Tongue (tissue), 1 donor: ENCODE measurements at regions not wholly inside any gene's neighbourhood (a gene's known extent, or its start where the extent isn't known, plus 50 kb on each side); places are given as distances from the start of the nearest gene placed in this dataset.
"Not testable (repeated sequence)": the region's sequence is repeated elsewhere in the genome, so short reads cannot be mapped to it uniquely, and the experiment has no call there.

Experiments used
- DNase-seq: peaks from one replicate; pipeline ENCODE4 v3.0.0-alpha.2; 2015

GRCh38 chr20:23150304-23151007, 64.3 kb upstream of the CD93 start:
- no peak for DNase-seq

- DNase-seq, result no peak
Observed at GRCh38 chr20:23149623-23150279, 63.6 kb upstream of the CD93 start.

- DNase-seq, result no peak
Observed at GRCh38 chr20:23148731-23149570, 62.8 kb upstream of the CD93 start.

- no peak for DNase-seq
Observed at GRCh38 chr20:23147964-23148730, 62.0 kb upstream of the CD93 start.

- DNase-seq, result no peak
Observed at GRCh38 chr20:23147647-23147963, 61.5 kb upstream of the CD93 start.

GRCh38 chr20:23146857-23147637, 60.9 kb upstream of the CD93 start:
- no peak for DNase-seq

- no peak for DNase-seq
Observed at GRCh38 chr20:23146181-23146580, 60.1 kb upstream of the CD93 start.

GRCh38 chr20:23145281-23145700, 59.2 kb upstream of the CD93 start:
- no peak for DNase-seq

GRCh38 chr20:23144856-23145255, 58.7 kb upstream of the CD93 start:
- DNase-seq, result no peak

- no peak for DNase-seq
Observed at GRCh38 chr20:23143986-23144690, 58.0 kb upstream of the CD93 start.

- no peak for DNase-seq
Observed at GRCh38 chr20:23143098-23143497, 57.0 kb upstream of the CD93 start.

- DNase-seq, result no peak
Observed at GRCh38 chr20:23142162-23143050, 56.3 kb upstream of the CD93 start.

GRCh38 chr20:23141450-23142161, 55.5 kb upstream of the CD93 start:
- DNase-seq, result peak; percentile 74

- no peak for DNase-seq
Observed at GRCh38 chr20:23140991-23141390, 54.9 kb upstream of the CD93 start.

- DNase-seq, result not testable (repeated sequence)
Observed at GRCh38 chr20:23139984-23140383, 53.9 kb upstream of the CD93 start.

GRCh38 chr20:23139524-23139923, 53.4 kb upstream of the CD93 start:
- no peak for DNase-seq

- DNase-seq, result no peak
Observed at GRCh38 chr20:23138682-23139081, 52.6 kb upstream of the CD93 start.

GRCh38 chr20:23138226-23138625, 52.1 kb upstream of the CD93 start:
- DNase-seq, result no peak
